ENCODE measurements at regions not wholly inside any gene's neighbourhood (a gene's known extent, or its start where the extent isn't known, plus 50 kb on each side); places are given as distances from the start of the nearest gene placed in this dataset.
A peak's percentile ranks its signal among the peaks of the same experiment; 100 is the strongest.

GRCh38 chr3:94179059-94179458 lies 116.2 kb downstream of the NSUN3 start:
- DNase-seq (ENCODE audit: low read depth in 2 of 2) = no peak

GRCh38 chr3:94183551-94183950 lies 120.7 kb downstream of the NSUN3 start:
- no peak for DNase-seq (ENCODE audit: low read depth in 2 of 2)

GRCh38 chr3:94184781-94185180 lies 121.9 kb downstream of the NSUN3 start:
- no peak for DNase-seq (ENCODE audit: low read depth in 2 of 2)

GRCh38 chr3:94185753-94186152 lies 122.9 kb downstream of the NSUN3 start:
- DNase-seq (ENCODE audit: low read depth in 2 of 2) = no peak

- DNase-seq (ENCODE audit: low read depth in 2 of 2) = no peak
These were observed 124.8 kb downstream of the NSUN3 start for GRCh38 chr3:94187697-94188096.

GRCh38 chr3:94195381-94195780 lies 132.5 kb downstream of the NSUN3 start:
- DNase-seq (ENCODE audit: low read depth in 2 of 2) = no peak

GRCh38 chr3:94206291-94206690 lies 143.4 kb downstream of the NSUN3 start:
- no peak for DNase-seq (ENCODE audit: low read depth in 2 of 2)

GRCh38 chr3:94210256-94210655 lies 147.4 kb downstream of the NSUN3 start:
- no peak for DNase-seq (ENCODE audit: low read depth in 2 of 2)

GRCh38 chr3:94217406-94217805 lies 154.5 kb downstream of the NSUN3 start:
- DNase-seq (ENCODE audit: low read depth in 2 of 2) = no peak

GRCh38 chr3:94220426-94220825 lies 157.6 kb downstream of the NSUN3 start:
- DNase-seq (ENCODE audit: low read depth in 2 of 2) = no peak

- DNase-seq (ENCODE audit: low read depth in 2 of 2) = no peak
These were observed 159.0 kb downstream of the NSUN3 start for GRCh38 chr3:94221829-94222228.

GRCh38 chr3:94225148-94225865 lies 162.4 kb downstream of the NSUN3 start:
- DNase-seq (ENCODE audit: low read depth in 2 of 2) = no peak

GRCh38 chr3:94226078-94226477 lies 163.2 kb downstream of the NSUN3 start:
- DNase-seq (ENCODE audit: low read depth in 2 of 2) = no peak

- DNase-seq (ENCODE audit: low read depth in 2 of 2) = no peak
These were observed 170.1 kb downstream of the NSUN3 start for GRCh38 chr3:94232921-94233320.

- DNase-seq (ENCODE audit: low read depth in 2 of 2) = no peak
These were observed 171.4 kb downstream of the NSUN3 start for GRCh38 chr3:94234177-94234788.

- no peak for DNase-seq (ENCODE audit: low read depth in 2 of 2)
These were observed 179.1 kb downstream of the NSUN3 start for GRCh38 chr3:94241986-94242385.

- no peak for DNase-seq (ENCODE audit: low read depth in 2 of 2)
These were observed 183.3 kb downstream of the NSUN3 start for GRCh38 chr3:94246171-94246570.

- no peak for DNase-seq (ENCODE audit: low read depth in 2 of 2)
These were observed 185.2 kb downstream of the NSUN3 start for GRCh38 chr3:94248042-94248441.

- peak; percentile 43 to 59 for DNase-seq (ENCODE audit: low read depth in 2 of 2)
These were observed 186.7 kb downstream of the NSUN3 start for GRCh38 chr3:94249491-94250079.

GRCh38 chr3:94251566-94251965 lies 188.7 kb downstream of the NSUN3 start:
- DNase-seq (ENCODE audit: low read depth in 2 of 2) = no peak

GRCh38 chr3:94252316-94252715 lies 189.5 kb downstream of the NSUN3 start:
- no peak for DNase-seq (ENCODE audit: low read depth in 2 of 2)

GRCh38 chr3:94256888-94257813 lies 194.3 kb downstream of the NSUN3 start:
- no peak for DNase-seq (ENCODE audit: low read depth in 2 of 2)

Measured in activated CD4-positive, alpha-beta T cell treated with anti-CD3 and anti-CD28 coated beads for 24 hours (primary cell).